GM18907 (cell line): ENCODE measurements at regions not wholly inside any gene's neighbourhood (a gene's known extent, or its start where the extent isn't known, plus 50 kb on each side); places are given as distances from the start of the nearest gene placed in this dataset.
"Not testable (repeated sequence)": the region's sequence is repeated elsewhere in the genome, so short reads cannot be mapped to it uniquely, and the experiment has no call there.

Experiments
- ATAC-seq: cut with Tn5 transposase; IDR thresholded peaks from one replicate; pipeline ENCODE4 v1.9.1; 2021; ENCODE audit warnings: mild to moderate bottlenecking, moderate library complexity; ENCODE audit not compliant: unreplicated experiment

- ATAC-seq: no peak
Measured at GRCh38 chr18:67455890-67456501, 60.5 kb downstream of the DSEL start.

- ATAC-seq: no peak
Measured at GRCh38 chr18:67453901-67454300, 62.6 kb downstream of the DSEL start.

GRCh38 chr18:67451960-67452359 lies 64.6 kb downstream of the DSEL start:
- ATAC-seq: no peak

GRCh38 chr18:67451101-67451500 lies 65.4 kb downstream of the DSEL start:
- not testable (repeated sequence) for ATAC-seq

- ATAC-seq: no peak
Measured at GRCh38 chr18:67433971-67434370, 82.5 kb downstream of the DSEL start.

- no peak for ATAC-seq
Measured at GRCh38 chr18:67432806-67433205, 83.7 kb downstream of the DSEL start.

GRCh38 chr18:67428805-67429204 lies 87.7 kb downstream of the DSEL start:
- ATAC-seq: no peak

GRCh38 chr18:67428158-67428557 lies 88.4 kb downstream of the DSEL start:
- no peak for ATAC-seq

GRCh38 chr18:67426486-67426885 lies 90.0 kb downstream of the DSEL start:
- no peak for ATAC-seq

- ATAC-seq: no peak
Measured at GRCh38 chr18:67425672-67426071, 90.8 kb downstream of the DSEL start.

GRCh38 chr18:67421651-67422050 lies 94.9 kb downstream of the DSEL start:
- no peak for ATAC-seq

GRCh38 chr18:67417864-67418523 lies 98.5 kb downstream of the DSEL start:
- ATAC-seq: peak; percentile 94

- ATAC-seq: no peak
Measured at GRCh38 chr18:67411116-67411515, 105.4 kb downstream of the DSEL start.

GRCh38 chr18:67410075-67411070 lies 106.1 kb downstream of the DSEL start:
- no peak for ATAC-seq

GRCh38 chr18:67408240-67408639 lies 108.3 kb downstream of the DSEL start:
- no peak for ATAC-seq

GRCh38 chr18:67406714-67407113 lies 109.8 kb downstream of the DSEL start:
- ATAC-seq: no peak

- ATAC-seq: no peak
Measured at GRCh38 chr18:67402543-67402942, 114.0 kb downstream of the DSEL start.

- no peak for ATAC-seq
Measured at GRCh38 chr18:67400502-67401117, 115.9 kb downstream of the DSEL start.

GRCh38 chr18:67386032-67386431 lies 130.5 kb downstream of the DSEL start:
- ATAC-seq: no peak

GRCh38 chr18:67385455-67385854 lies 131.1 kb downstream of the DSEL start:
- no peak for ATAC-seq

- ATAC-seq: not testable (repeated sequence)
Measured at GRCh38 chr18:67384057-67384456, 132.5 kb downstream of the DSEL start.
